Neural progenitor cell (in vitro differentiated cells): ENCODE measurements at regions not wholly inside any gene's neighbourhood (a gene's known extent, or its start where the extent isn't known, plus 50 kb on each side); places are given as distances from the start of the nearest gene placed in this dataset.

Experiments used
- CTCF ChIP-seq: fragments of 200-600 bp; sonication (generic); IDR thresholded peaks from 2 replicates; pipeline ENCODE4 v1.5.1; 2017; ENCODE audit warnings: antibody characterized with exemption, mild to moderate bottlenecking
- EZH2 ChIP-seq: fragments of 200-600 bp; sonication (generic); IDR thresholded peaks from 2 replicates; pipeline ENCODE4 v1.6.1; 2017; ENCODE audit warnings: antibody characterized with exemption, mild to moderate bottlenecking, moderate library complexity

- TF ChIP-seq CTCF, result no peak
- no peak for TF ChIP-seq EZH2
Observed at GRCh38 chr14:22040781-22041125, 367.1 kb upstream of the OR4E1 start.
